NCI-H1092 (cell line): ENCODE measurements at regions not wholly inside any gene's neighbourhood (a gene's known extent, or its start where the extent isn't known, plus 50 kb on each side); places are given as distances from the start of the nearest gene placed in this dataset.
A peak's percentile ranks its signal among the peaks of the same experiment; 100 is the strongest.
"Not testable (repeated sequence)": the region's sequence is repeated elsewhere in the genome, so short reads cannot be mapped to it uniquely, and the experiment has no call there.

Source experiments
- DNase-seq: peaks from one replicate; lab custom pipeline; 2025; lab: John Stamatoyannopoulos, UW

GRCh38 chr6:94953867-94954631 lies 623.3 kb upstream of the MANEA start:
- DNase-seq = no peak

GRCh38 chr6:94955156-94955555 lies 622.2 kb upstream of the MANEA start:
- DNase-seq = peak; percentile 14

GRCh38 chr6:94956910-94957309 lies 620.4 kb upstream of the MANEA start:
- no peak for DNase-seq

- not testable (repeated sequence) for DNase-seq
Observed at GRCh38 chr6:94964703-94965102, 612.6 kb upstream of the MANEA start.

GRCh38 chr6:94988701-94989100 lies 588.6 kb upstream of the MANEA start:
- no peak for DNase-seq

- DNase-seq = no peak
Observed at GRCh38 chr6:95017922-95018321, 559.4 kb upstream of the MANEA start.
